ENCODE measurements at regions not wholly inside any gene's neighbourhood (a gene's known extent, or its start where the extent isn't known, plus 50 kb on each side); places are given as distances from the start of the nearest gene placed in this dataset.
"Not testable (repeated sequence)": the region's sequence is repeated elsewhere in the genome, so short reads cannot be mapped to it uniquely, and the experiment has no call there.

DNA sequence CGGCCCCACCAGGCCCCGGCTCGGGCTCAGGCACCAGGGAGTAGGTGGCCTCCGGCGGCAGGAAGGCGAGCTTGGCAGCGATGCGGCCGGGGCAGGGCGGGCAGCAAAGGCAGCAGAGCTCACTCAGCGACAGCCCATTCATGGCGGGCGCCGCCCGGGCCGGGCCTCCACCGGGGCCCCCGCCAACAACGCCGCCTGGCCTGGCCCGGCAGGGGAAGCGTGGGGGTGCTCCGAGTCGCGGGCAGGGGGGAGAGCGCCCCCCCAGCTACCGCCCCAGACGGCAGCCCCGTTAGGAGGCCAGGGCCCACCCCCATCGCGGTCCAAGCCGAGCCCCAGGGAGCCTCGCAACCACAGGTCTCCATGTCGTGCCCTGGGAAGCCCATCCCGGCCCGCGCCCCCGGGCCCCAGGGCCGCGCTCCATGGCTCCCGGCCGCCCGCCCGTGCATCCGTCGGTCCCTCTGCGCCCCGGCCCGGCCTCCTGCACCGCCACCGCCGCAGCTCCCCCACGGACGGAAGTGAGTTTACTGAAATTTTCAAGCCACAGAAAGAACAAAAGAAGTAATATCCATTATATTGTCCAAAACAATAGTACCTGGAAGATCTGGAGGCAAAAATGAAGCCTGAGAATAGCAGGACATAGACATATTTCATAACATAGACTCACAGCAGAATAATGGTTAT, 126.6 kb upstream of the VPREB1 start:
- H3K27ac ChIP-seq (ENCODE audit: low read depth, low read length); H3K36me3 ChIP-seq (ENCODE audit: insufficient read depth, low read length); H3K9me3 Mint-ChIP-seq; H3K4me1 Mint-ChIP-seq; H3K9me3 ChIP-seq (ENCODE audit: low read length); POLR2A ChIA-PET; H3K4me1 ChIP-seq (ENCODE audit: insufficient read depth, low read length); H3K27me3 ChIP-seq (ENCODE audit: insufficient read depth, low read length, poor library complexity, severe bottlenecking); H3K36me3 Mint-ChIP-seq; CTCF ChIA-PET; DNase-seq; H3K4me3 ChIP-seq (ENCODE audit: low read length): not testable (repeated sequence)
- peak overlapping the region in 1 of 8 donors; percentile 52 for H3K27ac Mint-ChIP-seq
- H3K27me3 Mint-ChIP-seq: peaks cover 13 to 19% of the 10 kb centered on the region in 2 donors
- peak overlapping the region in 3 of 7 donors; percentile 13 to 74 (median 13) for H3K4me3 Mint-ChIP-seq

DNA sequence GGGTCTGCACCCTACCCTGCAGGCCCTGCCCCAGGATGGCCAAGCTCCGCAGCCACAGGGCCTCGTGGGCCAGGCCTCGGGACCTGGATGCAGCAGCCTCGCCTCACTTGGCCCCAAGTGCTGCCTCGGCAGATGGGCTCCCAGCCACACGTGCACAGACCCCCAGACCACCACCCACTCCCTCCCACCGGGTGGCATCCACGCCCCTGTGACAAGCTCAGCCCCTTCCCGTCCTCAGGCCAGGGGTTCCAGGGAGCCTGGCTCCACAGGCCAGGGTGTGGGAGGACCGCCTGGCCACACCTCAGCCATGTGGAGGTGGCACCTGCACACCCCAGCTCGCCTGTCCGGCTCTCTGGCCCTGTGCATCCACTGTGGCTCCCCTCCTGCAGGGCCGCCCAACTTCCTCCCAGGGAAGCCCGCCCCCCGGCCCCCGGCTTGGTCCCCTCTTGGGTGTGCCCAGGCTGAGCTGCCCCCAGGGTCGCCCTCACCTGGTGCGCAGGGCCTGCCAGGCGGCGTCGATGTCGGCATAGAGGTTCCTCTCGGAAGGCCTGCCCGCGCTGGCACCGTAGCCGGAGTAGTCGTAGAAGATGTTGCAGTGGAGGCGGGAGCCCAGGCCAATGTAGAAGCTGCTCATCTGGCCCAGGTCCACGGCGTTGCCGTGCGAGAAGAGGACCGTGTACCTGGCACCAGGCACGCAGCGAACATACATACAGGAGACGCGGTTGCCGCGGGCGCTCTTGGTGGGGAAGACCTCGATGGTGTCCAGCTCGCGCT, 127.4 kb upstream of the VPREB1 start:
- H3K27me3 ChIP-seq (ENCODE audit: insufficient read depth, low read length, poor library complexity, severe bottlenecking); H3K4me1 ChIP-seq (ENCODE audit: insufficient read depth, low read length); H3K9me3 ChIP-seq (ENCODE audit: low read length); H3K4me3 ChIP-seq (ENCODE audit: low read length); H3K9me3 Mint-ChIP-seq; CTCF ChIA-PET; H3K27ac ChIP-seq (ENCODE audit: low read depth, low read length); H3K36me3 ChIP-seq (ENCODE audit: insufficient read depth, low read length); POLR2A ChIA-PET; H3K27ac Mint-ChIP-seq; H3K36me3 Mint-ChIP-seq; H3K4me1 Mint-ChIP-seq; DNase-seq: not testable (repeated sequence)
- H3K4me3 Mint-ChIP-seq: peak overlapping the region in 1 of 7 donors; percentile 87
- peaks cover 11 to 19% of the 10 kb centered on the region in 2 donors for H3K27me3 Mint-ChIP-seq

DNA sequence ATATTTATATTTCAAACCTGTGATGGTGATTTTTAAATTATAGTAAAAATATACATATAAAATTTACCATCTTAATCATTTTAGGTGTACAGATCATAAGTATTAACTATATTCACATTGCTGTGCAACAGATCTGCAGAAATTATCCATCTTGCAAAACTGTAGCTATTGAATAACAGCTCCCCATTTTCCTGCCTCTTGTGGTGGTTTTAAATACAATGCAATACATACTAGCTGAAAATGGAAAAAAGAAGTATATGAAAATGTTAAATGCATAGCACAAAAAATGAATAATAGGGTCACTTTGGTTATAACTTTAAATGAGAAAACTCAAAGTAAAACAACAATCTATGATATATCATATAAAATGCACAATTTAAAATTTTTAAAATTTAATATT, 130.9 kb upstream of the VPREB1 start:
- Histone ChIP-seq H3K4me1 (ENCODE audit: insufficient read depth, low read length) (peaks cover 17% of the 10 kb centered on the region), H3K9me3 (ENCODE audit: low read length) (no peaks in the 10 kb centered on the region), H3K36me3 (ENCODE audit: insufficient read depth, low read length) (no peaks in the 10 kb centered on the region), H3K27me3 (ENCODE audit: insufficient read depth, low read length, poor library complexity, severe bottlenecking) (no peaks in the 10 kb centered on the region), H3K27ac (ENCODE audit: low read depth, low read length) (no peak overlapping the region), H3K4me3 (ENCODE audit: low read length) (no peak overlapping the region)
- H3K4me3 Mint-ChIP-seq: no peak overlapping the region
- ChIA-PET POLR2A (no interaction called here), CTCF (no interaction called here)
- no peak overlapping the region for H3K27ac Mint-ChIP-seq
- no peaks in the 10 kb centered on the region for H3K9me3 Mint-ChIP-seq
- H3K27me3 Mint-ChIP-seq: peaks cover 5 to 6% of the 10 kb centered on the region in 2 donors
- H3K4me1 Mint-ChIP-seq: peaks cover 10 to 25% (median 17%) of the 10 kb centered on the region in 3 donors
- DNase-seq: no peak
- no peaks in the 10 kb centered on the region for H3K36me3 Mint-ChIP-seq

DNA sequence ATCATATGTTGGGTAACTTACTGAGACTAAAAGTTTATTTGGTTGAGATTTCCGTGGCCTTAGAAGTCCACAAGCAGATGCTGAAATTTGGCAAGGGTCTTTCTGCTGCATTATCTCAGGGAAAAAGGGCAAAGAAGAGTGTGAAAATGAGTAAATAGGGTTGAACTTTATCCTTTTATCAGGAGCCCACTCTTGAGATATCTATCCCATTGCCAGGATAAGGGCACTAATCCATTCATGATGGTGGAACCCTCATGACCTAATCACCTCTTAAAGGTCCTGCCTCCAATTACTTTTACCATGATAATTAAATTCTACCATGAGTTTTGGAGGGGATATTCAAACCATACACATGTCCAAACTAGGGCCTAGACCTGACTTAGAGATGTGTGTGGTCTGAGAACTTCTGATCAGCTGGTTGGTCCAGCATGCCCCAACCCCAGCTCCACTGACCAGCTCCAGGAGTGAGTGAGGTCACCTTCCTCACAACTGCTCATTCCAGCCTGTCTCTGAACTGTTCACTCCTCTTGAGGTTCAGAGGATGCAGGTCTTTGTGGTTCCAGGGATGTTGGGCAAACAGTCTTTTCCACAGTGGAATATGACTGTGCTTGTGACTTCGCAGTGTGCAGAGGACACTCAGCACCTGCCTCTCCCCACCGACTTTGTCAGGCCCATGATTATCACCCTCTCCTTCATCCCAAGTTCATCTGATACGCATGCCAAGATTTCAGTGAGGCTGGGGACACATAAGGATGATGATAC, 130.1 kb upstream of the TOP3B start:
- ChIA-PET CTCF (no interaction called here), POLR2A (no interaction called here)
- H3K4me3 ChIP-seq (ENCODE audit: low read length): no peak overlapping the region
- H3K4me1 ChIP-seq (ENCODE audit: insufficient read depth, low read length): peaks cover 17% of the 10 kb centered on the region
- Mint-ChIP-seq H3K4me3 (no peak overlapping the region), H3K27me3 (no peaks in the 10 kb centered on the region), H3K4me1 (peaks cover 10 to 21% (median 13%) of the 10 kb centered on the region in 3 donors), H3K9me3 (no peaks in the 10 kb centered on the region), H3K27ac (peak overlapping the region in 2 of 8 donors; percentile 33 to 51), H3K36me3 (no peaks in the 10 kb centered on the region)
- H3K27ac ChIP-seq (ENCODE audit: low read depth, low read length): no peak overlapping the region
- DNase-seq: no peak
- H3K36me3 ChIP-seq (ENCODE audit: insufficient read depth, low read length): no peaks in the 10 kb centered on the region
- H3K27me3 ChIP-seq (ENCODE audit: insufficient read depth, low read length, poor library complexity, severe bottlenecking): no peaks in the 10 kb centered on the region
- no peaks in the 10 kb centered on the region for H3K9me3 ChIP-seq (ENCODE audit: low read length)

DNA sequence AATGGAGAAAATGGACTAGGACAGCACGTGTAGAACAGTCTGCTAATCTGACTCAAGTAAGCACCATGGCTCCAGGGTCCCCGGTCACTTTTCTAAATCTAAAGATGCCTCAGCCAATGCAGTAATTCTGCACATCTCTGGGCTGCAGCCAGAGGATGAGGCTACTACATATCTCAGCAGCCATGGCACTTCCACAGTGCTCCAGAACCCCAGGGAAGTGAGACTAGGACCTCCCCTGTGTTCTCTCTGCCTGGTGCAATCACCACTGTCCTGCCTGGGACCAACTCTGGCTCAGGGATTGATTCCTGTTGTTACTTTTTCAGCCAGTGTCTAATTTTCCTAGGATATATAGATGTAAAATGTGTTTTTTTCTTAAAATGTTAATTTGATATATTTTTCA, 129.4 kb upstream of the TOP3B start:
- POLR2A ChIA-PET: no interaction called here
- CTCF ChIA-PET: interaction anchor here (1.5 kb wide), 1 partner anchor 11 kb away, joined by 3 read pairs; no protein-coding TSS in a partner anchor

DNA sequence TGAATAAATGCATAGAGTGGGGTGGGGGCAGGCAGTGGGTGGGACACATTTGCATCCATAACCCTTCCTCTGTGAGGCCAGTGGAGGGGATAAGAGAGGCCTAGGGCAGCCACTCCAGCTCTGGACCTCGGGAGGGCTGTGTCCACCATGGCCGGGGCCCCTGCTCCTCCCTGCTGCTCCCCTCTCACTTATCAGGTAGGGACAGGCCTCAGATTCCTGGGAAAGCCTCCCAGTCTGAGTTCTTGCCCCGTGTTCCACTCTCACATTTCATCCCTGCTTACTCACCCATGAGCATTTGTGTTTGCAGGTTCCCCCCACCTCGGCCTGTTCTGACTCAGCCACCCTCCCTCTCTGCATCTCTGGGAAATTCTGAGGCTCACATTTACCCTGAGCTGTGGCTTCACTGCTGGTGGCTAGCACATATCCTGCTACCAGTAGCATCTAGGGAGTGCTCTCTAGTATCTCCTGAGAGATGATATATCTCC, 128.7 kb upstream of the TOP3B start:
- POLR2A ChIA-PET: no interaction called here

More for the DNA sequence above, 129.4 kb upstream of the TOP3B start:
- Mint-ChIP-seq H3K27ac (peak overlapping the region in 3 of 8 donors; percentile 48 to 84 (median 61)), H3K36me3 (no peaks in the 10 kb centered on the region), H3K27me3 (no peaks in the 10 kb centered on the region), H3K9me3 (no peaks in the 10 kb centered on the region), H3K4me3 (no peak overlapping the region), H3K4me1 (peaks cover 10 to 21% (median 13%) of the 10 kb centered on the region in 3 donors)
- H3K27me3 ChIP-seq (ENCODE audit: insufficient read depth, low read length, poor library complexity, severe bottlenecking): no peaks in the 10 kb centered on the region
- H3K4me1 ChIP-seq (ENCODE audit: insufficient read depth, low read length): peaks cover 17% of the 10 kb centered on the region
- no peak overlapping the region for H3K4me3 ChIP-seq (ENCODE audit: low read length)
- H3K27ac ChIP-seq (ENCODE audit: low read depth, low read length): no peak overlapping the region
- no peak for DNase-seq
- H3K9me3 ChIP-seq (ENCODE audit: low read length): no peaks in the 10 kb centered on the region
- no peaks in the 10 kb centered on the region for H3K36me3 ChIP-seq (ENCODE audit: insufficient read depth, low read length)

DNA sequence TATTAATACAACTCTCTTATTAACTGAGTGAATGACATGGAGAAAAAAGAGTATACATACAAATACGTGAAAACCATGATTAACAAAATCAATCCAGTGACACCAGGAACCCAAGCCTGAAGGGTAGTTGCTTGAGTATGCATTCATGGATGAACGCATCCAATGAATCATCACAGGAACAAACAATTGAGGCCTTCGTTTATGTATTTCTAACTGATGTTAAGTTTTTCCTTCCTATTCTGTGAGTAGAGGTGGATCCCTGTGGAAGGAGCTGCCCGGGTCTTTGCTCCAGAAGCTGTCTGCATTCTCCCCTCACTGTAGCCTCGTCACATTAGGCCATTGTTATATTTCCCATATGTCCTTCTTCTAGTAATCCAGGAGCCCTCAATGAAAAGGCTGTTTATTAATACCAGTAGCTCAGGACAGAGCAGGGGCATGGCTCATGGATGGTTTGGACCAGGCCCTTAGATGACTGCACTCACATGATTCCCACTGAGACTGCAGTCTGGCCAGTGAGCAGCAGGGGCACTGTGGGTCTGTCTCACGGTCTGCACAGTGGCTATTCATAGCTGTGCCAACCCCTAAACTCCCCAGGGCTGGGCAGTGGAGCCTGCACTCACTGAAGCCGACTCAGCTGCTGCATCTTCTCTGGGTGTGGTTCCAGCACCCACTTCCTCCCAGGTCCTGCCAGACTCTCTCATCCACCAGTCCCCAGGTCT, 128.1 kb upstream of the TOP3B start:
- Histone ChIP-seq H3K27me3 (ENCODE audit: insufficient read depth, low read length, poor library complexity, severe bottlenecking) (no peaks in the 10 kb centered on the region), H3K27ac (ENCODE audit: low read depth, low read length) (no peak overlapping the region), H3K9me3 (ENCODE audit: low read length) (no peaks in the 10 kb centered on the region), H3K4me1 (ENCODE audit: insufficient read depth, low read length) (peaks cover 17% of the 10 kb centered on the region), H3K4me3 (ENCODE audit: low read length) (no peak overlapping the region), H3K36me3 (ENCODE audit: insufficient read depth, low read length) (no peaks in the 10 kb centered on the region)
- peaks cover 10 to 21% (median 13%) of the 10 kb centered on the region in 3 donors for H3K4me1 Mint-ChIP-seq
- no peak overlapping the region for H3K4me3 Mint-ChIP-seq
- DNase-seq: peak in 1 of 5 donors; percentile 15
- no peaks in the 10 kb centered on the region for H3K9me3 Mint-ChIP-seq
- H3K36me3 Mint-ChIP-seq: no peaks in the 10 kb centered on the region
- H3K27me3 Mint-ChIP-seq: peaks cover 0 to under 1% of the 10 kb centered on the region in 2 donors
- H3K27ac Mint-ChIP-seq: peak overlapping the region in 2 of 8 donors; percentile 70
- CTCF ChIA-PET: interaction anchor here (1.2 to 1.5 kb wide), 3 partner anchors 8 to 44 kb away, joined by 3 to 5 read pairs (median 3); no protein-coding TSS in a partner anchor
- POLR2A ChIA-PET: no interaction called here

More for the DNA sequence above, 128.7 kb upstream of the TOP3B start:
- no peak overlapping the region for H3K4me3 ChIP-seq (ENCODE audit: low read length)
- H3K27me3 Mint-ChIP-seq: no peaks in the 10 kb centered on the region
- H3K27ac ChIP-seq (ENCODE audit: low read depth, low read length): no peak overlapping the region
- H3K4me3 Mint-ChIP-seq: peak overlapping the region in 2 of 7 donors; percentile 10 to 37
- CTCF ChIA-PET: interaction anchor here (1.2 to 1.5 kb wide), 3 partner anchors 8 to 44 kb away, joined by 3 to 5 read pairs (median 3); no protein-coding TSS in a partner anchor
- no peaks in the 10 kb centered on the region for H3K36me3 Mint-ChIP-seq
- no peaks in the 10 kb centered on the region for H3K27me3 ChIP-seq (ENCODE audit: insufficient read depth, low read length, poor library complexity, severe bottlenecking)
- H3K4me1 ChIP-seq (ENCODE audit: insufficient read depth, low read length): peaks cover 17% of the 10 kb centered on the region
- no peaks in the 10 kb centered on the region for H3K9me3 ChIP-seq (ENCODE audit: low read length)
- H3K27ac Mint-ChIP-seq: peak overlapping the region in 4 of 8 donors; percentile 70 to 89 (median 81)
- peaks cover 10 to 21% (median 13%) of the 10 kb centered on the region in 3 donors for H3K4me1 Mint-ChIP-seq
- no peak for DNase-seq
- no peaks in the 10 kb centered on the region for H3K36me3 ChIP-seq (ENCODE audit: insufficient read depth, low read length)
- no peaks in the 10 kb centered on the region for H3K9me3 Mint-ChIP-seq
